SU-DHL-6 (cell line): ENCODE measurements at regions not wholly inside any gene's neighbourhood (a gene's known extent, or its start where the extent isn't known, plus 50 kb on each side); places are given as distances from the start of the nearest gene placed in this dataset.

Experiments used
- CTCF ChIP-seq: fragments of 200-600 bp; sonication (generic); IDR thresholded peaks from one replicate; pipeline ENCODE4 v1.5.1; 2017; ENCODE audit warnings: antibody characterized with exemption, mild to moderate bottlenecking, low read length, moderate library complexity; ENCODE audit not compliant: insufficient read depth, poor library complexity, severe bottlenecking
- EZH2phosphoT487 ChIP-seq: fragments of 200-600 bp; sonication (generic), shearing (Covaris generic); conservative IDR thresholded peaks from 2 replicates; pipeline ENCODE4 v1.6.1; 2018; ENCODE audit warnings: mild to moderate bottlenecking, antibody characterized with exemption, low read length, moderate library complexity, mixed read lengths

- TF ChIP-seq CTCF (no peak), EZH2phosphoT487 (no peak)
Measured at GRCh38 chr6:137740091-137740755, 126.8 kb upstream of the TNFAIP3 start.
